Calu3 (cell line): ENCODE measurements at regions not wholly inside any gene's neighbourhood (a gene's known extent, or its start where the extent isn't known, plus 50 kb on each side); places are given as distances from the start of the nearest gene placed in this dataset.
"Not testable (repeated sequence)": the region's sequence is repeated elsewhere in the genome, so short reads cannot be mapped to it uniquely, and the experiment has no call there.

Experiments
- BruUV-seq: library from RNA; stranded (reverse); fragments of 400-500 nt; replicated peaks from 2 replicates; lab custom pipeline; 2021; lab: Mats Ljungman, UMichigan
- CTCF ChIA-PET: fragments of 300-600 bp; sonication (Branson Sonifier 250); formaldehyde crosslinking; loops from one replicate; lab custom pipeline; 2022; ENCODE audit warnings: antibody characterized with exemption; lab: Charles Lee
- DNase-seq: peaks from one replicate; pipeline ENCODE4 v3.0.0; 2022
- H3K27ac Mint-ChIP-seq: one replicate; pipeline ENCODE4 v1.8.0; 2022; ENCODE audit warnings: mixed read lengths; ENCODE audit not compliant: unreplicated experiment
- H3K27me3 Mint-ChIP-seq: one replicate; pipeline ENCODE4 v1.8.0; 2022; ENCODE audit warnings: mixed read lengths; ENCODE audit not compliant: unreplicated experiment
- H3K36me3 Mint-ChIP-seq: one replicate; pipeline ENCODE4 v1.8.0; 2022; ENCODE audit warnings: mild to moderate bottlenecking, moderate library complexity, mixed read lengths; ENCODE audit not compliant: insufficient read depth, unreplicated experiment
- H3K4me1 Mint-ChIP-seq: one replicate; pipeline ENCODE4 v1.8.0; 2022; ENCODE audit warnings: mild to moderate bottlenecking, low read depth, mixed read lengths; ENCODE audit not compliant: unreplicated experiment
- H3K4me3 Mint-ChIP-seq: one replicate; pipeline ENCODE4 v1.8.0; 2022; ENCODE audit warnings: mild to moderate bottlenecking, low read depth, moderate library complexity, mixed read lengths; ENCODE audit not compliant: unreplicated experiment
- H3K9me3 Mint-ChIP-seq: one replicate; pipeline ENCODE4 v1.8.0; 2022; ENCODE audit warnings: low read depth, mixed read lengths; ENCODE audit not compliant: unreplicated experiment
- CTCF ChIP-seq: fragments of 200-600 bp; IDR thresholded peaks from one replicate; pipeline ENCODE4 v1.8.0; 2022; ENCODE audit warnings: antibody characterized with exemption; ENCODE audit not compliant: unreplicated experiment
- intact Hi-C: fragments of 100-400 bp; cut with micrococcal nuclease; formaldehyde crosslinking; loops from one replicate; pipeline ENCODE4 v1.10.0; 2022; ENCODE audit not compliant: unreplicated experiment

GRCh38 chr10:20596065-20596755 is 300.9 kb downstream of the NEBL start:
- H3K36me3 Mint-ChIP-seq: no peaks in the 10 kb centered on the region
- no peak for TF ChIP-seq CTCF
- intact Hi-C loops: no loop called here
- no peaks in the 10 kb centered on the region for H3K4me1 Mint-ChIP-seq
- H3K9me3 Mint-ChIP-seq: no peaks in the 10 kb centered on the region
- no peaks in the 10 kb centered on the region for H3K27me3 Mint-ChIP-seq
- BruUV-seq: no TSS peak
- CTCF ChIA-PET: no interaction called here
- no peak overlapping the region for H3K27ac Mint-ChIP-seq
- no peak overlapping the region for H3K4me3 Mint-ChIP-seq
- DNase-seq: no peak

- no TSS peak for BruUV-seq
- H3K4me3 Mint-ChIP-seq: no peak overlapping the region
- no peaks in the 10 kb centered on the region for H3K27me3 Mint-ChIP-seq
- intact Hi-C loops: no loop called here
- no peaks in the 10 kb centered on the region for H3K36me3 Mint-ChIP-seq
- TF ChIP-seq CTCF: no peak
- no peaks in the 10 kb centered on the region for H3K4me1 Mint-ChIP-seq
- DNase-seq: no peak
- peaks cover 5% of the 10 kb centered on the region for H3K9me3 Mint-ChIP-seq
- H3K27ac Mint-ChIP-seq: no peak overlapping the region
- CTCF ChIA-PET: no interaction called here
Measured at GRCh38 chr10:20593649-20594048, 303.5 kb downstream of the NEBL start.

- DNase-seq: no peak
Measured at GRCh38 chr10:20582041-20582440, 315.1 kb downstream of the NEBL start.

GRCh38 chr10:20573924-20574323 is 323.2 kb downstream of the NEBL start:
- Mint-ChIP-seq H3K4me3 (no peak overlapping the region), H3K4me1 (no peaks in the 10 kb centered on the region), H3K27me3 (no peaks in the 10 kb centered on the region), H3K36me3 (no peaks in the 10 kb centered on the region), H3K27ac (no peak overlapping the region), H3K9me3 (peaks cover 5% of the 10 kb centered on the region)
- CTCF ChIA-PET: no interaction called here
- no peak for TF ChIP-seq CTCF
- intact Hi-C loops: no loop called here
- no peak for DNase-seq
- no TSS peak for BruUV-seq

More at GRCh38 chr10:20582041-20582440, 315.1 kb downstream of the NEBL start:
- H3K4me1 Mint-ChIP-seq: no peaks in the 10 kb centered on the region
- H3K4me3 Mint-ChIP-seq: no peak overlapping the region
- peaks cover 20% of the 10 kb centered on the region for H3K9me3 Mint-ChIP-seq
- intact Hi-C loops: no loop called here
- H3K27ac Mint-ChIP-seq: no peak overlapping the region
- no peaks in the 10 kb centered on the region for H3K36me3 Mint-ChIP-seq
- BruUV-seq: no TSS peak
- CTCF ChIA-PET: interaction anchor here (0.6 kb wide), 1 partner anchor 13 kb away, joined by 7 read pairs; no protein-coding TSS in a partner anchor
- H3K27me3 Mint-ChIP-seq: no peaks in the 10 kb centered on the region
- no peak for TF ChIP-seq CTCF

GRCh38 chr10:20555990-20556389 is 341.1 kb downstream of the NEBL start:
- BruUV-seq, intact Hi-C loops, H3K4me1 Mint-ChIP-seq, DNase-seq, H3K27me3 Mint-ChIP-seq, H3K27ac Mint-ChIP-seq, H3K4me3 Mint-ChIP-seq, CTCF ChIA-PET, H3K36me3 Mint-ChIP-seq: not testable (repeated sequence)
- H3K9me3 Mint-ChIP-seq: peaks cover 11% of the 10 kb centered on the region
